ENCODE measurements at regions not wholly inside any gene's neighbourhood (a gene's known extent, or its start where the extent isn't known, plus 50 kb on each side); places are given as distances from the start of the nearest gene placed in this dataset.

GRCh38 chrX:104335756-104336155 is 81.0 kb upstream of the ESX1 start:
- ATAC-seq (no peak), DNase-seq (no peak)
- H3K36me3 ChIP-seq (ENCODE audit: insufficient read depth in 1 of 2, low read depth in 1 of 2), result no peaks in the 10 kb centered on the region
- H3K27me3 ChIP-seq (ENCODE audit: insufficient read depth in 3 of 3, low read length in 2 of 3), result peaks cover 0 to 29% (median 0%) of the 10 kb centered on the region in 3 donors
- 78 to 87% (median 86%) methylated on average over 3 of the region's 3 CpGs for WGBS, 3 donors
- no peak overlapping the region for H3K4me3 ChIP-seq
- intact Hi-C loops (cut with DNase I), result no loop called here
- H3K9me3 ChIP-seq, result no peaks in the 10 kb centered on the region
- H3K4me1 ChIP-seq, result no peaks in the 10 kb centered on the region
- H3K27ac ChIP-seq, result no peak overlapping the region
- TF ChIP-seq CTCF (IDR thresholded peaks at IDR 0.05), result no peak

- WGBS, 3 donors, result 56 to 84% (median 82%) methylated on average over 1 of the region's 1 CpG
- Histone ChIP-seq H3K9me3 (no peaks in the 10 kb centered on the region), H3K27me3 (ENCODE audit: insufficient read depth in 3 of 3, low read length in 2 of 3) (peaks cover 0 to 29% (median 0%) of the 10 kb centered on the region in 3 donors), H3K4me3 (no peak overlapping the region), H3K36me3 (ENCODE audit: insufficient read depth in 1 of 2, low read depth in 1 of 2) (no peaks in the 10 kb centered on the region), H3K4me1 (no peaks in the 10 kb centered on the region), H3K27ac (no peak overlapping the region)
- TF ChIP-seq CTCF (IDR thresholded peaks at IDR 0.05), result no peak
- intact Hi-C loops (cut with DNase I), result no loop called here
- ATAC-seq (no peak), DNase-seq (no peak)
Observed at GRCh38 chrX:104334971-104335370, 80.2 kb upstream of the ESX1 start.

DNA sequence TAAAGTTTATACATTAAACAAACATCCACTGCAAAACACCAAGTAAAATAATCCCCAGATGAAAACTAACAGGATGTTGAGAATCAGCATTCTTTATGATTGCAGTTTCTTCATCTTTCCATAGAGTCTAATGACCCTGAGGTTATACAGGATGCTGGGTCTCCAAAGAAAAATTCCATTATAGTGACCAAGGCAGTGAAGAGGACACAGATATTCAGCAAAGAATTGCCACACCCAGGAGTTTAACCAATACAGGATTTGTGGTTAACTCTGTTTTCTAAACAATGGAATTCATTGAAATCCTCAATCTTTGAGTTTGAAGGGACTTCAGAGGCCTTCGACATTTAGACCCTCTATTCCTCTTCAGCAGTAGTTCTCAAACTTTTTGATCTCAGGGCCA is 76.2 kb upstream of the ESX1 start:
- H3K9me3 ChIP-seq, result no peaks in the 10 kb centered on the region
- TF ChIP-seq CTCF (IDR thresholded peaks at IDR 0.05), result no peak
- 81 to 89% (median 87%) methylated on average over 1 of the region's 1 CpG for WGBS, 3 donors
- no peak for DNase-seq
- no peaks in the 10 kb centered on the region for H3K36me3 ChIP-seq (ENCODE audit: insufficient read depth in 1 of 2, low read depth in 1 of 2)
- H3K27ac ChIP-seq, result no peak overlapping the region
- peaks cover 0 to 21% (median 0%) of the 10 kb centered on the region in 3 donors for H3K27me3 ChIP-seq (ENCODE audit: insufficient read depth in 3 of 3, low read length in 2 of 3)
- intact Hi-C loops (cut with DNase I), result no loop called here
- no peak overlapping the region for H3K4me3 ChIP-seq
- ATAC-seq, result no peak
- H3K4me1 ChIP-seq, result no peaks in the 10 kb centered on the region

- intact Hi-C loops (cut with DNase I), result no loop called here
- ATAC-seq, result no peak
- H3K4me1 ChIP-seq, result no peaks in the 10 kb centered on the region
- peaks cover 0 to 25% (median 0%) of the 10 kb centered on the region in 3 donors for H3K27me3 ChIP-seq (ENCODE audit: insufficient read depth in 3 of 3, low read length in 2 of 3)
- H3K27ac ChIP-seq, result no peak overlapping the region
- no peaks in the 10 kb centered on the region for H3K36me3 ChIP-seq (ENCODE audit: insufficient read depth in 1 of 2, low read depth in 1 of 2)
- WGBS, 3 donors, result 85 to 91% (median 91%) methylated on average over 7 of the region's 7 CpGs
- DNase-seq, result no peak
- no peak for TF ChIP-seq CTCF (IDR thresholded peaks at IDR 0.05)
- no peak overlapping the region for H3K4me3 ChIP-seq
- H3K9me3 ChIP-seq, result no peaks in the 10 kb centered on the region
Observed at GRCh38 chrX:104329731-104330130, 75.0 kb upstream of the ESX1 start.

DNA sequence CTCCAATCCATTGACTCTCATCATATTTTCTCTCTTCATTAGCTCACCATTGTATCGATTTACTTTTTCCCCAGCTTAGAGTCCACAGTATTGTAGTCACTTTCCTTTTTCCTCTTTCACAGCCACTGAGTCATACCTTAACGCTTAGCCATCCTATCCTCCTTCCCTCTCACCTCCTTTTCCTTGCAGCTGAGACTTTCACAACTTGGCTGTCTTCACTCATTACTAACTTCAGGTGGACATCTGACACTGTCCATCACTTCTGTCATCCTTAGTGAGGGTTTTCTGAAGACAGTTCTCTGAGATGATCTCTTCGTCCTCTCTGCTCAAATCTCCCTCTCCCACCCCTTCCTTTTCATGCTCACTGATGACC is 70.5 kb upstream of the ESX1 start:
- Histone ChIP-seq H3K4me3 (no peak overlapping the region), H3K27me3 (ENCODE audit: insufficient read depth in 3 of 3, low read length in 2 of 3) (peaks cover 0 to 11% (median 0%) of the 10 kb centered on the region in 3 donors), H3K9me3 (no peaks in the 10 kb centered on the region), H3K27ac (no peak overlapping the region), H3K36me3 (ENCODE audit: insufficient read depth in 1 of 2, low read depth in 1 of 2) (no peaks in the 10 kb centered on the region), H3K4me1 (no peaks in the 10 kb centered on the region)
- DNase-seq (no peak), ATAC-seq (no peak)
- no peak for TF ChIP-seq CTCF (IDR thresholded peaks at IDR 0.05)
- WGBS, 3 donors, result 66 to 76% (median 75%) methylated on average over 3 of the region's 3 CpGs
- intact Hi-C loops (cut with DNase I), result no loop called here

Measured in psoas muscle (tissue), 7 donors.